SJSA1 (cell line): ENCODE measurements at regions not wholly inside any gene's neighbourhood (a gene's known extent, or its start where the extent isn't known, plus 50 kb on each side); places are given as distances from the start of the nearest gene placed in this dataset.

Experiments
- DNase-seq, 2 experiments: peaks; one replicate each; pipeline ENCODE4 v3.0.0-alpha.2; 2015 to 2020; ENCODE audit warnings: low spot score in 2 of 2, low read depth in 1 of 2
- H3K27ac ChIP-seq: fragments of 250-450 bp; sonication (Bioruptor Pico); 2 replicates; pipeline ENCODE4 v1.5.1; 2020; ENCODE audit warnings: mild to moderate bottlenecking, moderate library complexity
- H3K27me3 ChIP-seq: fragments of 250-450 bp; sonication (Bioruptor Pico); replicated peaks from 2 replicates; pipeline ENCODE4 v1.5.1; 2020; ENCODE audit warnings: mild to moderate bottlenecking, moderate library complexity
- H3K36me3 ChIP-seq: fragments of 250-450 bp; sonication (Bioruptor Pico); 2 replicates; pipeline ENCODE4 v1.5.1; 2020; ENCODE audit warnings: mild to moderate bottlenecking
- H3K4me1 ChIP-seq: fragments of 250-450 bp; sonication (Bioruptor Pico); replicated peaks from 2 replicates; pipeline ENCODE4 v1.6.1; 2021; ENCODE audit warnings: mild to moderate bottlenecking
- H3K4me3 ChIP-seq: fragments of 250-450 bp; sonication (Bioruptor Pico); 2 replicates; pipeline ENCODE4 v1.5.1; 2020; ENCODE audit warnings: mild to moderate bottlenecking
- H3K9me3 ChIP-seq: fragments of 250-450 bp; sonication (Bioruptor Pico); replicated peaks from 2 replicates; pipeline ENCODE4 v1.5.1; 2020; ENCODE audit warnings: mild to moderate bottlenecking

- Histone ChIP-seq H3K4me3 (no peak overlapping the region), H3K4me1 (no peaks in the 10 kb centered on the region), H3K27me3 (no peaks in the 10 kb centered on the region), H3K36me3 (no peaks in the 10 kb centered on the region), H3K9me3 (no peaks in the 10 kb centered on the region), H3K27ac (no peak overlapping the region)
- DNase-seq, result no peak
Observed at GRCh38 chr4:32485956-32486355, 1765.8 kb downstream of the PCDH7 start.

- DNase-seq, result no peak
- no peak overlapping the region for H3K4me3 ChIP-seq
- H3K27ac ChIP-seq, result no peak overlapping the region
- H3K27me3 ChIP-seq, result no peaks in the 10 kb centered on the region
- no peaks in the 10 kb centered on the region for H3K4me1 ChIP-seq
- no peaks in the 10 kb centered on the region for H3K9me3 ChIP-seq
- H3K36me3 ChIP-seq, result no peaks in the 10 kb centered on the region
Observed at GRCh38 chr4:32488690-32489089, 1768.5 kb downstream of the PCDH7 start.

- Histone ChIP-seq H3K27ac (no peak overlapping the region), H3K4me1 (no peaks in the 10 kb centered on the region), H3K9me3 (no peaks in the 10 kb centered on the region), H3K4me3 (no peak overlapping the region), H3K27me3 (no peaks in the 10 kb centered on the region), H3K36me3 (no peaks in the 10 kb centered on the region)
- DNase-seq, result no peak
Observed at GRCh38 chr4:32499171-32499570, 1779.0 kb downstream of the PCDH7 start.

- no peaks in the 10 kb centered on the region for H3K36me3 ChIP-seq
Observed at GRCh38 chr4:32503241-32503640, 1783.1 kb downstream of the PCDH7 start.

GRCh38 chr4:32506067-32506466, 1785.9 kb downstream of the PCDH7 start:
- no peaks in the 10 kb centered on the region for H3K27me3 ChIP-seq
- H3K9me3 ChIP-seq, result no peaks in the 10 kb centered on the region
- H3K4me1 ChIP-seq, result no peaks in the 10 kb centered on the region
- DNase-seq, result no peak
- no peak overlapping the region for H3K27ac ChIP-seq
- H3K4me3 ChIP-seq, result no peak overlapping the region
- no peaks in the 10 kb centered on the region for H3K36me3 ChIP-seq

More at GRCh38 chr4:32503241-32503640, 1783.1 kb downstream of the PCDH7 start:
- H3K4me3 ChIP-seq, result no peak overlapping the region
- no peaks in the 10 kb centered on the region for H3K27me3 ChIP-seq
- no peak for DNase-seq
- no peaks in the 10 kb centered on the region for H3K4me1 ChIP-seq
- H3K9me3 ChIP-seq, result no peaks in the 10 kb centered on the region
- H3K27ac ChIP-seq, result no peak overlapping the region

- H3K27ac ChIP-seq, result no peak overlapping the region
- no peaks in the 10 kb centered on the region for H3K36me3 ChIP-seq
- no peak overlapping the region for H3K4me3 ChIP-seq
- no peak for DNase-seq
- no peaks in the 10 kb centered on the region for H3K4me1 ChIP-seq
- no peaks in the 10 kb centered on the region for H3K27me3 ChIP-seq
- no peaks in the 10 kb centered on the region for H3K9me3 ChIP-seq
Observed at GRCh38 chr4:32519060-32519459, 1798.9 kb downstream of the PCDH7 start.

GRCh38 chr4:32525420-32525819, 1805.3 kb downstream of the PCDH7 start:
- no peak overlapping the region for H3K27ac ChIP-seq

GRCh38 chr4:32544846-32545245, 1824.7 kb downstream of the PCDH7 start:
- Histone ChIP-seq H3K4me3 (no peak overlapping the region), H3K9me3 (no peaks in the 10 kb centered on the region), H3K4me1 (no peaks in the 10 kb centered on the region), H3K27ac (no peak overlapping the region), H3K36me3 (no peaks in the 10 kb centered on the region), H3K27me3 (no peaks in the 10 kb centered on the region)
- DNase-seq, result no peak

More at GRCh38 chr4:32525420-32525819, 1805.3 kb downstream of the PCDH7 start:
- Histone ChIP-seq H3K27me3 (no peaks in the 10 kb centered on the region), H3K4me1 (no peaks in the 10 kb centered on the region), H3K9me3 (no peaks in the 10 kb centered on the region), H3K36me3 (no peaks in the 10 kb centered on the region), H3K4me3 (no peak overlapping the region)
- DNase-seq, result no peak

- no peaks in the 10 kb centered on the region for H3K36me3 ChIP-seq
- H3K27ac ChIP-seq, result no peak overlapping the region
- no peak overlapping the region for H3K4me3 ChIP-seq
- no peaks in the 10 kb centered on the region for H3K27me3 ChIP-seq
- no peaks in the 10 kb centered on the region for H3K9me3 ChIP-seq
- DNase-seq, result no peak
- H3K4me1 ChIP-seq, result no peaks in the 10 kb centered on the region
Observed at GRCh38 chr4:32551943-32552342, 1831.8 kb downstream of the PCDH7 start.

- H3K27me3 ChIP-seq, result no peaks in the 10 kb centered on the region
- no peak overlapping the region for H3K27ac ChIP-seq
- H3K4me3 ChIP-seq, result no peak overlapping the region
- H3K9me3 ChIP-seq, result no peaks in the 10 kb centered on the region
- H3K36me3 ChIP-seq, result no peaks in the 10 kb centered on the region
- H3K4me1 ChIP-seq, result no peaks in the 10 kb centered on the region
- no peak for DNase-seq
Observed at GRCh38 chr4:32560306-32560705, 1840.1 kb downstream of the PCDH7 start.

- Histone ChIP-seq H3K4me1 (no peaks in the 10 kb centered on the region), H3K9me3 (no peaks in the 10 kb centered on the region), H3K27ac (no peak overlapping the region), H3K36me3 (no peaks in the 10 kb centered on the region), H3K27me3 (no peaks in the 10 kb centered on the region), H3K4me3 (no peak overlapping the region)
- DNase-seq, result no peak
Observed at GRCh38 chr4:32562010-32562409, 1841.8 kb downstream of the PCDH7 start.

GRCh38 chr4:32564626-32565025, 1844.5 kb downstream of the PCDH7 start:
- H3K4me3 ChIP-seq, result no peak overlapping the region
- H3K36me3 ChIP-seq, result no peaks in the 10 kb centered on the region
- H3K27me3 ChIP-seq, result no peaks in the 10 kb centered on the region
- no peaks in the 10 kb centered on the region for H3K9me3 ChIP-seq
- no peak for DNase-seq
- H3K4me1 ChIP-seq, result no peaks in the 10 kb centered on the region
- no peak overlapping the region for H3K27ac ChIP-seq

GRCh38 chr4:32569861-32570260, 1849.7 kb downstream of the PCDH7 start:
- Histone ChIP-seq H3K36me3 (no peaks in the 10 kb centered on the region), H3K27ac (no peak overlapping the region), H3K27me3 (no peaks in the 10 kb centered on the region), H3K4me3 (no peak overlapping the region), H3K9me3 (no peaks in the 10 kb centered on the region), H3K4me1 (no peaks in the 10 kb centered on the region)
- DNase-seq, result no peak

GRCh38 chr4:32572366-32572765, 1852.2 kb downstream of the PCDH7 start:
- no peak overlapping the region for H3K4me3 ChIP-seq
- DNase-seq, result no peak
- H3K27ac ChIP-seq, result no peak overlapping the region
- no peaks in the 10 kb centered on the region for H3K36me3 ChIP-seq
- no peaks in the 10 kb centered on the region for H3K27me3 ChIP-seq
- no peaks in the 10 kb centered on the region for H3K9me3 ChIP-seq
- no peaks in the 10 kb centered on the region for H3K4me1 ChIP-seq

- no peaks in the 10 kb centered on the region for H3K36me3 ChIP-seq
- no peaks in the 10 kb centered on the region for H3K9me3 ChIP-seq
Observed at GRCh38 chr4:32574803-32575202, 1854.6 kb downstream of the PCDH7 start.

More at GRCh38 chr4:32574803-32575202, 1854.6 kb downstream of the PCDH7 start:
- no peaks in the 10 kb centered on the region for H3K4me1 ChIP-seq
- H3K4me3 ChIP-seq, result no peak overlapping the region
- no peak for DNase-seq
- no peak overlapping the region for H3K27ac ChIP-seq
- H3K27me3 ChIP-seq, result no peaks in the 10 kb centered on the region
